Retinal pigment epithelial cell (primary cell): ENCODE measurements at regions not wholly inside any gene's neighbourhood (a gene's known extent, or its start where the extent isn't known, plus 50 kb on each side); places are given as distances from the start of the nearest gene placed in this dataset.

Experiments
- DNase-seq: peaks from one replicate; pipeline ENCODE4 v3.0.0-alpha.2; 2010; ENCODE audit warnings: low read depth
- H3K4me3 ChIP-seq: 2 replicates; pipeline ENCODE4 v1.5.1; 2011; ENCODE audit warnings: mild to moderate bottlenecking, low read length, control low read depth, moderate library complexity
- TF ChIP-seq, protein P1 (sequence below): conservative IDR thresholded peaks from 2 replicates; pipeline ENCODE4 v1.5.1; 2011; ENCODE audit warnings: low read depth, low read length, control low read depth, inconsistent platforms

DNA sequence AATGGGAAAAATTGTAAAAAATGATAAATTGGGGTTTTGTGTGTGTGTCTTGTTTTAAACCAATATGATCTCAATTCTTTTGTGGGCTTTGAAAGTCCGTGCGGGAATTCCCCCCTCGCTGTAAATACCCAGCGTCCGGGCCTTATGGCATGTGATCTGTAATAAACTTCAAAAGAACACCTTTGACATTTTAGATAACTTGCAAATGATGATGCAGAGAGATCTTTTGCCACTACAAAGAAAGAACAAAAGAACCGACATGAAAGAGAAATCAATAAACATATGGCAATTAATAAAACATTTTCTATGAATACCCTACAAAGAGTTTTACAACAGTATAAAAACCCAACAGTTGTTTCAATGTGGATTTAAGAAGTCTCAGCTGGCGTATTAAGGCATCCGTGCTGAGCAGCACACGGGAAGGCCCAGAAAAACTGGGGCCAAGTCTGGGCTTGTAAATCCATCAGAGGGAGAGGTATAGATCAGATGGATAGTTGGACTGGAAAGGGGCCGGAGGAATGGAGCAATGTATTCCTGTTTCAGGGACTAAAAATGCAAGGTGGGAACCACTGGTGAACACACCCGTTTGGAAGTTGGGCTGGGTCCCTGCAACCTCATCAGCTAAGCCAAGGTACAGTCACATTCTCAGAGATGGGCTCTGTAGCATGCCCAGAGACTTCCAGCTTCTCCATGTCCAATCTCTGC lies 115.2 kb downstream of the IRX5 start:
- no peak overlapping the region for H3K4me3 ChIP-seq
- no peak for DNase-seq
- TF ChIP-seq, protein P1, sequence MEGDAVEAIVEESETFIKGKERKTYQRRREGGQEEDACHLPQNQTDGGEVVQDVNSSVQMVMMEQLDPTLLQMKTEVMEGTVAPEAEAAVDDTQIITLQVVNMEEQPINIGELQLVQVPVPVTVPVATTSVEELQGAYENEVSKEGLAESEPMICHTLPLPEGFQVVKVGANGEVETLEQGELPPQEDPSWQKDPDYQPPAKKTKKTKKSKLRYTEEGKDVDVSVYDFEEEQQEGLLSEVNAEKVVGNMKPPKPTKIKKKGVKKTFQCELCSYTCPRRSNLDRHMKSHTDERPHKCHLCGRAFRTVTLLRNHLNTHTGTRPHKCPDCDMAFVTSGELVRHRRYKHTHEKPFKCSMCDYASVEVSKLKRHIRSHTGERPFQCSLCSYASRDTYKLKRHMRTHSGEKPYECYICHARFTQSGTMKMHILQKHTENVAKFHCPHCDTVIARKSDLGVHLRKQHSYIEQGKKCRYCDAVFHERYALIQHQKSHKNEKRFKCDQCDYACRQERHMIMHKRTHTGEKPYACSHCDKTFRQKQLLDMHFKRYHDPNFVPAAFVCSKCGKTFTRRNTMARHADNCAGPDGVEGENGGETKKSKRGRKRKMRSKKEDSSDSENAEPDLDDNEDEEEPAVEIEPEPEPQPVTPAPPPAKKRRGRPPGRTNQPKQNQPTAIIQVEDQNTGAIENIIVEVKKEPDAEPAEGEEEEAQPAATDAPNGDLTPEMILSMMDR = no peak

DNA sequence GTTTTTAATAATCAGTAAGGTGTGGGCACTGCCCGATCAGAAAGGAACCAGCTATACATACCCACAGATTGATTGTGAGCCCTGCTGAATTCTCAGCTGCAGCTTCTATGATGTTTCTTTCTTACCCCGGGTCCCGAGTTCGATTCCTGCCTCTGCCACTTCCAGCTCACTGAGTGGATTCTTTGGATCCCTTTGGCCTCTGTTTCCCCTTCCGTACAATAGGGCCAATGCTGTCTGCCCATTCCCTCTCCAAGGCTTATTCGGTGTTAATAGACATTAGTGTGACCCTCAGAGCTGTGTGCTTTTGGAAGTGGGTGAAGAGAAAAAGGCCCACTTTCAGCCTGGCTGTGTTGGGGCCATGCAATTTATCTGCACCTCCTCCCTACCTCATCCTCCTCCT lies 115.8 kb downstream of the IRX5 start:
- TF ChIP-seq, protein P1 = no peak
- no peak for DNase-seq
- H3K4me3 ChIP-seq = no peak overlapping the region

DNA sequence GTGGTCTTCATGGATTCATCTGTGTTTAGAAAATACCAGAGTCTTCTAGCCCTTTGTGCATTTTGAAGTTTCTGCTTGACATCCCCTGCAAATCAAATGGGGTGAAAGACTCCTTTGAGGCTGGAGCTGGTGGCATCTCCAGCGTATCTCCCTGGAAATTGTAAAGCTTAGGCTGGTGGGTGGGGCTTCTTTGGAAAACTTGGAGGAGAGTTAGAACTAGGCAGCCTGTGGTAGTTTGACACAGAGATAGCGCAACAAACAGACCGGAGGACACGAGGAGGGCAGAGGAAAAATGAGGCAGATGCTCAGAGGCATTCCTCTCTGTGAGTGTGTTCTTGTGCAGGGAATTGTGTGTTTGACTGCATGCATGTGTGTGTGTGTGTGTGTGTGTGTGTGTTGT lies 116.3 kb downstream of the IRX5 start:
- TF ChIP-seq, protein P1 = no peak
- no peak for DNase-seq
- H3K4me3 ChIP-seq = no peak overlapping the region

DNA sequence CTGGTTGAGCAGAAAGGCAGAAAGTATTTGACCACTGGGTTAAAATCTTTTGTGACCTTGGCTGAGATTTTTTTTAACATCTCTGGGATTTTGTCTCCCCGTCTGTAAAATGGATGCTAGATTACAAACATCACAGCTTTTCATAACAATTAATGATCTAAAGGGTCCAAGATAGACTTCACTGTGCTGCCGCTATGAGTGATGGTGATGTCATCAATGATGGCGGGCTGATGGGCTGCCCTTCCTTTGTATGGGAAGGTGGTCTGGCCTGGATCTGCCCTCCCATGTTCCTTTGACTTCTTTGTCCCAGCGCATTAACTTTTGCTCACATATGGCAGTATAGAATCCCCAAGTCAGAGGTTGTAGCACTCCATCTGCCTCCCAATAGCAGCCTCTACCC lies 116.7 kb downstream of the IRX5 start:
- H3K4me3 ChIP-seq = no peak overlapping the region
- DNase-seq = no peak
- TF ChIP-seq, protein P1 = no peak

DNA sequence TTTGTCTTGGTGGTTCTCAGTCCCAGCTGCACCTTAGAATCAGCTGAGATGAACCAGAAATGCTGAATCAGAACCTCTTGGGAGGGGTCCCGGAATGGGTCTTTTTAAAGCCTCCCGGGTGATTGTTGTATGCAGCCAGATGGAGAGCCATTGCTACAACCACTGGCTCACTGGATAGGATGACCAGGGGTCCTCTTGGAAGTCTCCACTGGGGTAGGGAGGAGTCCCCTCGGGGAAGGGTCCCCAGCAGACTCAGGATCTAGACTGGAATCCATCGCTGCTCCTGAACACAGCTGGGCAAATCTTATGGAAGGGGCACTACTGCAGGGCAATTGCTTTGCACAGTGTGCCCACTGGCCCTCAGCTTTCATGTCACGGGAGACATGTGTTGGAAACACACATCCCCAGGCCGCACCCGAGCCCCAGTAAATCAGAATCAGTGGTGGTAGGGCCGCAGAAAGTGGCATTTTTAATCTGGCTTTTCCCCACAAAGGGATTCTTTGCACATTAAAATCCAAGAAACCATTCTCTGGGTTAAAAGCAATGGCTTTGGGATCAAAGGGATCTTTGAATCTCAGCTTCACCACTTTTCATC lies 117.3 kb downstream of the IRX5 start:
- no peak overlapping the region for H3K4me3 ChIP-seq
- no peak for DNase-seq
- TF ChIP-seq, protein P1 = no peak

DNA sequence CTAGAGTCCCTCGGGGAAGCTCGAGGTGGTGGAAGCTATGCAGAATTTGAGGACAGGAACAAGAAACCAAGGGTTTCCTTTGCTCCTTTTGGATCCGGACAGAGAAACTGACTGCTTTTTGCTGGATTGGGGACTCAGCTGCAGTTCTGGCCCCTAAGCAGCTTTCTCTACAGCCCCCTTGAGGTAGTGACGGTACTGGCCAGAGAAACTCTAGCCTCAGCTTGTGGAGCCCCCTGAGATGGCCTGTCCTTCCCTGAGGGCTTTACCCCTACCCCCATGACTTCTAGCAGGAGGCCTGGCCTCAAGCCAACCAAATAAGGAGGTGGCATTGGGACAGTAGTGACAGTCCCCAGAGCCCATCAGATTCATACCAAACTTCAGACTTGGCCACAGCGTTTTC lies 118.1 kb downstream of the IRX5 start:
- no peak overlapping the region for H3K4me3 ChIP-seq
- TF ChIP-seq, protein P1 = no peak
- DNase-seq = no peak
